Lower leg skin (tissue), 3 donors: ENCODE measurements at regions not wholly inside any gene's neighbourhood (a gene's known extent, or its start where the extent isn't known, plus 50 kb on each side); places are given as distances from the start of the nearest gene placed in this dataset.
"Not testable (repeated sequence)": the region's sequence is repeated elsewhere in the genome, so short reads cannot be mapped to it uniquely, and the experiment has no call there.

Experiments
- POLR2A ChIP-seq, 2 donors: fragments of 450-650 bp; IDR thresholded peaks; one replicate each; pipeline ENCODE4 v1.6.1; 2016 to 2017; ENCODE audit warnings: antibody characterized with exemption in 2 of 2, mild to moderate bottlenecking in 1 of 2, moderate library complexity in 1 of 2
- TF ChIP-seq, protein P1 (sequence below), 3 donors: fragments of 450-650 bp; IDR thresholded peaks; one replicate each; pipeline ENCODE4 v1.5.1; 2016; ENCODE audit warnings: antibody characterized with exemption in 3 of 3, mild to moderate bottlenecking in 3 of 3, moderate library complexity in 2 of 3

- TF ChIP-seq, protein P1, sequence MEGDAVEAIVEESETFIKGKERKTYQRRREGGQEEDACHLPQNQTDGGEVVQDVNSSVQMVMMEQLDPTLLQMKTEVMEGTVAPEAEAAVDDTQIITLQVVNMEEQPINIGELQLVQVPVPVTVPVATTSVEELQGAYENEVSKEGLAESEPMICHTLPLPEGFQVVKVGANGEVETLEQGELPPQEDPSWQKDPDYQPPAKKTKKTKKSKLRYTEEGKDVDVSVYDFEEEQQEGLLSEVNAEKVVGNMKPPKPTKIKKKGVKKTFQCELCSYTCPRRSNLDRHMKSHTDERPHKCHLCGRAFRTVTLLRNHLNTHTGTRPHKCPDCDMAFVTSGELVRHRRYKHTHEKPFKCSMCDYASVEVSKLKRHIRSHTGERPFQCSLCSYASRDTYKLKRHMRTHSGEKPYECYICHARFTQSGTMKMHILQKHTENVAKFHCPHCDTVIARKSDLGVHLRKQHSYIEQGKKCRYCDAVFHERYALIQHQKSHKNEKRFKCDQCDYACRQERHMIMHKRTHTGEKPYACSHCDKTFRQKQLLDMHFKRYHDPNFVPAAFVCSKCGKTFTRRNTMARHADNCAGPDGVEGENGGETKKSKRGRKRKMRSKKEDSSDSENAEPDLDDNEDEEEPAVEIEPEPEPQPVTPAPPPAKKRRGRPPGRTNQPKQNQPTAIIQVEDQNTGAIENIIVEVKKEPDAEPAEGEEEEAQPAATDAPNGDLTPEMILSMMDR (IDR thresholded peaks at IDR 0.05), result not testable (repeated sequence)
- TF ChIP-seq POLR2A (IDR thresholded peaks at IDR 0.05), result not testable (repeated sequence)
Measured at GRCh38 chr5:12573916-12574297, 669.7 kb upstream of the CTNND2 start.
